ENCODE measurements at regions not wholly inside any gene's neighbourhood (a gene's known extent, or its start where the extent isn't known, plus 50 kb on each side); places are given as distances from the start of the nearest gene placed in this dataset.

- peak; percentile 19 for DNase-seq (ENCODE audit: low spot score)
Observed at GRCh38 chr13:82370316-82370715, 1512.0 kb downstream of the SLITRK1 start.

DNA sequence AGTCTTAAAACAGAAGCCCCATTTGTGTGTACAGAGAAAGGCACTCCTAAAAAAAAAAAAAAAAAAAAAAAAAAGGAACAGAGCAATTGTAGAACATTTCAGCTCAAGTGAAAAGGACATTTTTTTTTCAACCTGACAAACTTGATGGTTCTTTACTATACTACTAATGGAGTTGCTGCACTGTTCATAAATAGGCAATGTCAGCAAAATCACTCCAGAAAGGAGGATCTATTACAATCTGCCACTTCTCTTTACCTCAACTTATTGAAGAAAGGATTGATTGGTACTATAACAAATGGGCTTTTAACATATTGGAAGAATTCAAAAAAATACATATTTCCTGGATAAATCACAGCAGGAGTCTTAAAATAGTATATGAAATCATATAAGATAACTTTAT, 1517.7 kb downstream of the SLITRK1 start:
- DNase-seq (ENCODE audit: low spot score), result no peak

GRCh38 chr13:82358284-82358683, 1524.0 kb downstream of the SLITRK1 start:
- DNase-seq (ENCODE audit: low spot score), result no peak

DNA sequence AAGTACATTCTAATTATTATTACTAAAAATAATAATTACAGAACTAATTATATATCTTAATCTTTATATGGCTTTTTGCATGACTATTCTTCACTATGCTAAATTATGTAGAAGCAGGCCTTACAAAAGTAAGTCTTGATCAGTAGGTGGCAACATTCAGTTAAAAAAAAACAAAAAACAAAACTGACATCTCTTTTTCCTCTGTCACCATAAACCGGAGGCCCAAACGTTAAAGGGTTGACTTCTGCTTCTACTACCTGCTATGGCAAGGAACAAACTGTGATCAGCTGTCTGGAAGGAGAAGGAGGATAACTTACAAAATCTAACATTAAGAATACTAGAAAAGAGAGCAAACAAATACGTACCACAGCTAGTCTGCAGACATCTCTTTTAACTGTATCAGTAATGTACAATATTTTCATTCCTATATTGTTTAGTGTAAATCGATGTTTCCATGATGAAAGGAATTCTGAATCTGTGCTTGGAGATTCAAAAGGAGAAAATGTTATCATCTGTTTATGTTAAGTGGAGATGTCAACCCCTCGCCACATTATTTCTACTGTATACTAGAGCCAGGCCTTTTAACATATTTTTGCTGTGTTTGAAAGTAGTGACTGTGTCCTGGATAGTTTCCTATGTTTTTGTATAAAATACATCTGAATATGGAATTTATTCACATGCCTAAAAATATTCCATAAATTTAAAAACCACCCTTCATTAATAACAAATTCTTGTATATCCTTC, 1525.4 kb downstream of the SLITRK1 start:
- DNase-seq (ENCODE audit: low spot score), result no peak

GRCh38 chr13:82344867-82345266, 1537.4 kb downstream of the SLITRK1 start:
- DNase-seq (ENCODE audit: low spot score), result no peak

DNA sequence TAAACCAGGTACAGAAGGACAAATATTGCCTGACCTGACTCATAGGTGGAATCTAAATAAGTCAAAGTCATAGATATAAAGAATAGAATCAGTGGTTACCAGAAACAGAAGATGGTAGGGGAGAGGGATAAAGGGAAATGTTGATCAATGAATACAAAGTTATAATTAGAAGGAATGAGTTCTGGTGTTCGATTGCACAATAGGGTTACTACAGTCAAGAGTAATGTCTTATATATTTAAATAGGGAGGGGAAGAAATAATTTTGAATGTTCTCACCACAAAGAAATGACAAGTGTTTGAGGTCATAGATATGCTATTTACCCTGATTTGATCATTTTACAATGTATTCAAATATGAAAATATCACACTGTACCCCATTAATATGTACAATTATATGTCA, 1541.2 kb downstream of the SLITRK1 start:
- DNase-seq (ENCODE audit: low spot score), result no peak

DNA sequence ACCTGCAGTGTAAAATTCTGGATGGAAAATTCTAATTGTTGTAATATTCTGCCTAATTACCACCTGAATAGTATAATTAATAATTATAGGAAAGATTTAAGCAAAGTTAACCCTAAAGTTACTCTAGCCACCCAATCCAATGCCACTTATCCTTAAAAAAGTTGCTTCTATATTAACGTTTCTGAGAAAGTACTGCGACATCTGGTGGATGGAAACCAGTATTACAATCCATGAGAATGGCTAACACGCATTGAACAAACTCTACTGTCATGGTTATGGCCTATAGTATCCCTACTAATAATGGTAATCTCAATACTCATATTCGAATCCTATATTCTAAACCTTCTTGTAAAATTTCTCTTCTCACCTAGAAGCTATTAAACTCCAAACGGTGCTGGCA, 1551.8 kb downstream of the SLITRK1 start:
- peak; percentile 20 for DNase-seq (ENCODE audit: low spot score)

- no peak for DNase-seq (ENCODE audit: low spot score)
Observed at GRCh38 chr13:82323101-82323500, 1559.2 kb downstream of the SLITRK1 start.

DNA sequence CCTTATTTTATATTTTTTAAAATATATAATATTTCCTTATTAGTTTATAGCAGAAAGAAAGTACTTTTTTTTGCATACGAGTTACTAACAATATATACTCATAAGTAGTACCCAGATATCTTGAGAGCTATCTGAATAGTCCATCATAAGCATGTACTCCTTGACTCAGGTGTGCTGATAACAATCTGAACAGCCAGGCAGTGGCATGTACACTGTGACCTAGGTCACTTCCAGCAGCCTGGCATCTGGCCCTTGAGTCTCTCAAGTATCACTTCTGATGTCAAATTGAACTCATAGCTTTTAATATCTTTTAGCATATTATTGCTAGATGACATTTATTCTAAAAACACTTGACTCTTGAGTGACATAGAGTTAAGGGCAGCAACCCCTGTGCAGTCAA, 1576.7 kb downstream of the SLITRK1 start:
- no peak for DNase-seq (ENCODE audit: low spot score)

- no peak for DNase-seq (ENCODE audit: low spot score)
Observed at GRCh38 chr13:82298106-82298505, 1584.2 kb downstream of the SLITRK1 start.

DNA sequence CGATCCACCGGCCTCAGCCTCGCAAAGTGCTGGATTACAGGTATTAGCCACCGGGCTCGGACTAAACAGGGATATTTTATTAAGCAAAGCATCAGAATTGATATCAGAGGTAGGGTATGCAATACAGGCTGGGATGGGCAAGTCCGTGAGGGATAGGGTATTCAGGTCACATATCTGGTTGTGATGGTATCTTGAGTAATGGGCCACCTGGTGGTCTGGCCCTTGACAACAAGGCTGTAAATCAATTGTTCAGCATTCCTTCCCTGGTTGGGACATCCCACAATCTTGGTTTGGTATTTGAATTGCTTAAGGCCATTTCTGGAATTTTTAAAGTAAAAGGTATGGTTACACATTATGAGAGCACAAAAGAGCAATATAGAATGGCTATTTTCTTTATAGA, 1588.0 kb downstream of the SLITRK1 start:
- no peak for DNase-seq (ENCODE audit: low spot score)

GRCh38 chr13:82292334-82292733, 1589.9 kb downstream of the SLITRK1 start:
- DNase-seq (ENCODE audit: low spot score), result no peak

DNA sequence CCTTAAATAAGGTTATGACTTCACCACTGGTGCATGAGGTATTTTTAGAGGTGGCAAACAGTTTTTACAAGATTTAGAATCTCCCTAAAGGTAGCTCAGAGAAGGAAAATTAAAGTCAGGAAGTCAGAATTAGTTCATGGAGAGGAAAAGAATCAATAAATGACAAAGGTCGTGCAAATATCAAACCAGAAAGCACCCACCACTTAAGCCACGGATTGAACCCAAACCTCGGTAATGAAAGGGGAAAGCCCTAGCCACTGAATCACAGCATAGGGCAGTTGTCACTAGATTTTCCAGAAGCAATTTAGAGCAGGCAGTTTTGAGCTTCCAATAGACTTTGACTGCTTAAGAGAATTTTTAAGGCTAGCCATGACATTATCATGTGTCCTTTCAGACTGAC, 1590.4 kb downstream of the SLITRK1 start:
- no peak for DNase-seq (ENCODE audit: low spot score)

DNA sequence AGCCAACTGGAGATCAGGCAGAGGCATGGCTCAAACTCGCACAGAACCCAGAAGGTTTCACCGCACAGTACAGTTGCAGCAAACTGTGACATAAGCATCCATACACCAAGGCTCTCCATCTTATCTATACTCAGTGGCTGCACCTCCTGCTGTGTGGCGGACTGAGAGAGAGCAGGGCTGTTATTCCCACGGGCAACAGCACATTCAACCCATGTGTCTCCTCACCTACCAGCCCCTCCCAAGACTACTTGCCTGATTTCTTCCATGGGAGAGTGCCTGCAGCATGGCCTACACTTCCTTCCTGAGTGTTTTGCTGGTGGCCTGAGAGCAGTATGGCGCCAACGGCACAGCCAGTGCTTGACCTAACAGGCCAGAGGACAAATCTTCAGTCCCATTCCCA, 1606.6 kb downstream of the SLITRK1 start:
- DNase-seq (ENCODE audit: low spot score), result no peak

GRCh38 chr13:82259284-82259683, 1623.0 kb downstream of the SLITRK1 start:
- no peak for DNase-seq (ENCODE audit: low spot score)

DNA sequence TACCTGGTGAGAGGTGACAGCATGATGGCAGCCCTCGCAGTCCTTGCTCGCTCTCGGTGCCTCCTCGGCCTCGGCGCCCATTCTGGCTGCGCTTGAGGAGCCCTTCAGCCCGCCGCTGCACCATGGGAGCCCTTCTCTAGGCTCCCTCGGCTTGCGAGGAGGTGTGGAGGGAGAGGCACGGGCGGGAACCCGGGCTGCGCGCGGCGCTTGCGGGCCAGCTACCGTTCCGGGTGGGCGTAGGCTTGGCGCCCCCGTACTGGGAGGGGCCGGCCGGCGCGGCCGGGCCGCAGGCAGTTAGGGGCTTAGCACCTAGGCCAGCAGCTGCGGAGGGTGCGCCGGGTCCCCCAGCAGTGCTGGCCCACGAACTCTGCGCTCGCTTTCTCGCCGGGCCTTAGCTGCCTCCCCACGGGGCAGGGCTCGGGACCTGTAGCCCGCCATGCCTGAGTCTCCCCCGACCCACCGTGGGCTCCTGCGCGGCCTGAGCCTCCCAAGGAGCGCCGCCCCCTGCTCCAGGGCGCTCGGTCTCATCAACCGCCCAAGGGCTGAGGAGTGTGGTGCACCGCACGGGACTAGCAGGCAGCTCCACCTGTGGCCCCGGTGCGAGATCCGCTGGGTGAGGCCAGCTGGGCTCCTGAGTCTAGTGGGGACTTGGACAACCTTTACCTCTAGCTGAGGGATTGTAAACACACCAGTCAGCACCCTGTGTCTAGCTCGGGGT, 1624.3 kb downstream of the SLITRK1 start:
- DNase-seq (ENCODE audit: low spot score), result no peak

DNA sequence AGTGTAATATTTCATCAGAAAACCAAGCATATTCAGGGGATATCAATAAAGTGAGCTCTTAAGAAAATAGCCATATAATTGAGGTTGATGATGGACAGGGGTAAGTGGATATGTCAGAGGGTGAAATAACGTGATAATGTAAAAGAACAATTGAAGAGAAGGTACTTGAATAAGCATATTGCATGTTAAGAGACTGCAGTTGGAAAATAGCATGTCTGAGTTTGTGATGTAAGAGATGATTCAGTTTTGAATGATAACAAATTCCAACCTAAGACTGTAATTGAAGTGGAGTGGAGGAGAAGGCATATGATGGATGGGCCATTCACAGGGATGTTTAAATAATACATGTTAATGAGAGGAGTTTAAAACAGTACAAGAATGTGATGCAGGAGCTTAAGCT, 1633.5 kb downstream of the SLITRK1 start:
- no peak for DNase-seq (ENCODE audit: low spot score)

DNA sequence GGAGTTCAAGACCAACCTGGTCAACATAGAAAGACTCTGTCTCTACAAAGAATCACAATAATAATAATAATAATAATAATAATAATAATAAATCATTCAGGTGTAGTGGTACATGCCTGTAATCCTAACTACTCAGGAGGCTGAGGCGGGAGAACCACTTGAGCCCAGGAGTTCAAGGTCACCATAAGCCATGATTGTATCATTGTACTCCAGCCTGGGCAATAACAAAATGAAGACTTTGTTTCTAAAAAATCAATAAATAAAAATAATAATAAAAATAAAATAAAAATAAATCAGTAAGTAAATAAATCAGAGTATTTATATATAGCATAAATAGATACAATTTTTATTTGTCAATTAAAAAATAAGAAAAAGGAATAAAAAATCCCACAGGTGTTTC, 1636.4 kb downstream of the SLITRK1 start:
- DNase-seq (ENCODE audit: low spot score), result no peak

GRCh38 chr13:82224806-82225205, 1657.5 kb downstream of the SLITRK1 start:
- DNase-seq (ENCODE audit: low spot score), result no peak

- DNase-seq (ENCODE audit: low spot score), result no peak
Observed at GRCh38 chr13:82221621-82222020, 1660.7 kb downstream of the SLITRK1 start.

DNA sequence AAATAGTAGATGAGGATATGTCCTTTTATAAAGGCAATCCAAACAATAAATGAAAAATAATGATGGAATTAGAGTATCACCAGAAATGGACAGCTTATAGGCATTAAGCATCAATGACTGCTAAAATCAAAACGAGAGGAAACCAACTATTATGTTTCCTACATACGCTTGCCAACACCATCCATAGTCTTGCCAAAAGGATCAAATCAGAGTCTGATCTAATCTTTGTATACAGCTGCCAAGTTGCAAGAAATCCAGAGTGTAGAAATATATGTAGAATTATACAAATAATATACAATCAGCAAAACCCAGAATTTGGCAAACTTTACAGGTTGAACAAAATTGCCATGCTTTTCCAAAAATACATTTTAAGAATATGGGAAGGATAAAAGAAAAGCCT, 1661.6 kb downstream of the SLITRK1 start:
- no peak for DNase-seq (ENCODE audit: low spot score)

GRCh38 chr13:82216165-82216564, 1666.1 kb downstream of the SLITRK1 start:
- no peak for DNase-seq (ENCODE audit: low spot score)

DNA sequence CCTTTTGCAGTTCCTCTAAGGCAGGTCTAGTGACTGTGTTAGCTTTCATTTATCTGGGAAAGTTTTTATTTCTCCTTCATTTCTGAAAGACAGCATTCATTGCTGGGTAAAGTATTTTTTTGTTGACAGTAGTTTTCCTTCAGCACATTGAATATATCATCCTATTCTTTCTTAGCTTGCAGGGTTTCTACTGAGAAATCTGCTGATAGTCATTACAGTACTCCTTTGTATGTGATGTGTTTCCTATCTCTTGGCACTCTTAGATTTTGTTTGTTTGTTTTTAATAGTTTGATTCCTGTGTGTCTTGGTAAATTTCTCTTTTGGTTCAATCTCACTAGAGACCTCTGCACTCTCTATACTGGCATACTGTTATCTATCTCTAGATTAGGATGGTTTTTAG, 1667.9 kb downstream of the SLITRK1 start:
- DNase-seq (ENCODE audit: low spot score), result no peak

GRCh38 chr13:82206241-82206640, 1676.0 kb downstream of the SLITRK1 start:
- no peak for DNase-seq (ENCODE audit: low spot score)
